H1 (cell line): ENCODE measurements at regions not wholly inside any gene's neighbourhood (a gene's known extent, or its start where the extent isn't known, plus 50 kb on each side); places are given as distances from the start of the nearest gene placed in this dataset.

Experiments
- CTCF ChIA-PET: fragments of 300-600 bp; sonication (Branson Sonifier 250); formaldehyde crosslinking; loops from one replicate; lab custom pipeline; 2021; ENCODE audit not compliant: partially characterized antibody; lab: Charles Lee
- POLR2A ChIA-PET: fragments of 300-600 bp; sonication (Branson Sonifier 250); formaldehyde crosslinking; loops from one replicate; lab custom pipeline; 2021; ENCODE audit warnings: inconsistent platforms; ENCODE audit not compliant: partially characterized antibody; lab: Charles Lee
- DNase-seq, 2 experiments: peaks; one replicate each; pipeline versions ENCODE4 v3.0.0 to v3.0.0-alpha.2; 2010 to 2022; ENCODE audit warnings: low spot score in 2 of 2, low read depth in 1 of 2, mixed read lengths in 1 of 2
- FAIRE-seq: peaks from 2 replicates; lab custom pipeline; 2011; peaks lifted over from hg19 to GRCh38; lab: Jason Lieb, UNC
- H2AFZ ChIP-seq: 2 replicates; pipeline ENCODE4 v1.8.1; 2012; ENCODE audit warnings: low read length, inconsistent platforms
- H2AK5ac ChIP-seq: 2 replicates; pipeline ENCODE4 v1.6.1; 2013; ENCODE audit warnings: low read depth, low read length
- H2BK120ac ChIP-seq: replicated peaks from 2 replicates; pipeline ENCODE3; 2013; ENCODE audit warnings: low read depth, low read length, inconsistent platforms
- H2BK12ac ChIP-seq: 2 replicates; pipeline ENCODE4 v1.6.1; 2013; ENCODE audit warnings: low read depth, low read length
- H2BK15ac ChIP-seq: 2 replicates; pipeline ENCODE4 v1.6.1; 2013; ENCODE audit warnings: low read length
- H2BK20ac ChIP-seq: 2 replicates; pipeline ENCODE4 v1.6.1; 2013; ENCODE audit warnings: low read length
- H2BK5ac ChIP-seq: 2 replicates; pipeline ENCODE4 v1.6.1; 2013; ENCODE audit warnings: low read depth, low read length
- H3K14ac ChIP-seq: 2 replicates; pipeline ENCODE4 v1.6.1; 2013; ENCODE audit warnings: inconsistent platforms; ENCODE audit not compliant: insufficient read length
- H3K18ac ChIP-seq: 2 replicates; pipeline ENCODE4 v1.6.1; 2013; ENCODE audit warnings: low read length; ENCODE audit errors: extremely low read depth
- H3K23ac ChIP-seq: 2 replicates; pipeline ENCODE4 v1.6.1; 2013; ENCODE audit warnings: inconsistent platforms; ENCODE audit not compliant: insufficient read length
- H3K23me2 ChIP-seq: 2 replicates; pipeline ENCODE4 v1.6.1; 2013; ENCODE audit warnings: low read depth, low read length
- H3K27ac ChIP-seq: 2 replicates; pipeline ENCODE4 v1.6.1; 2011; ENCODE audit warnings: low read depth, low read length, inconsistent platforms
- H3K27me3 ChIP-seq, 4 experiments: replicated peaks in 1 of 4; 1 replicate in 1 of 4; 2 replicates in 3 of 4; pipeline versions ENCODE4 v1.6.1 to v1.8.1; 2011 to 2013; ENCODE audit warnings: low read length in 3 of 4, mild to moderate bottlenecking in 3 of 4, inconsistent platforms in 2 of 4, mixed read lengths in 2 of 4, moderate library complexity in 1 of 4; ENCODE audit not compliant: control insufficient read depth in 3 of 4, insufficient read depth in 3 of 4; ENCODE audit errors: extremely low read depth in 1 of 4
- H3K36me3 ChIP-seq, 4 experiments: 2 replicates each; pipeline versions ENCODE4 v1.6.1 to v1.8.1; 2011 to 2013; ENCODE audit warnings: mild to moderate bottlenecking in 4 of 4, low read length in 3 of 4, moderate library complexity in 2 of 4, control low read depth in 1 of 4, inconsistent platforms in 1 of 4; ENCODE audit not compliant: insufficient read depth in 4 of 4, control insufficient read depth in 2 of 4
- H3K4ac ChIP-seq: replicated peaks from 2 replicates; pipeline ENCODE3; 2013; ENCODE audit warnings: low read length, low read depth, mixed read lengths, inconsistent platforms; ENCODE audit not compliant: insufficient read length
- H3K4me1 ChIP-seq, 4 experiments: replicated peaks in 1 of 4; 1 replicate in 1 of 4; 2 replicates in 3 of 4; pipeline versions ENCODE4 v1.6.1 to v1.8.1; 2011 to 2013; ENCODE audit warnings: low read length in 3 of 4, inconsistent platforms in 2 of 4, mixed read lengths in 1 of 4; ENCODE audit not compliant: insufficient read depth in 4 of 4, control insufficient read depth in 3 of 4
- H3K4me2 ChIP-seq, 2 experiments: 2 replicates each; pipeline versions ENCODE4 v1.6.1 to v1.8.1; 2011 to 2013; ENCODE audit warnings: low read depth in 2 of 2, low read length in 2 of 2, control low read depth in 1 of 2, inconsistent platforms in 1 of 2, mild to moderate bottlenecking in 1 of 2; ENCODE audit not compliant: insufficient read depth in 1 of 2
- H3K4me3 ChIP-seq, 4 experiments: fragments of 200-600, 300-600 bp in 1 of 4; sonication (generic), shearing (Covaris generic), sonication (Bioruptor Twin) in 1 of 4; 2 replicates each; pipeline versions ENCODE4 v1.5.1 to v1.8.1; 2011 to 2016; ENCODE audit warnings: low read length in 4 of 4, low read depth in 3 of 4, control low read depth in 2 of 4, inconsistent platforms in 2 of 4, mild to moderate bottlenecking in 2 of 4, mixed read lengths in 1 of 4, moderate library complexity in 1 of 4; ENCODE audit not compliant: insufficient read depth in 2 of 4; ENCODE audit errors: extremely low read depth in 1 of 4
- H3K56ac ChIP-seq: replicated peaks from 2 replicates; pipeline ENCODE3; 2013; ENCODE audit warnings: low read depth, mild to moderate bottlenecking, mixed read lengths, low read length, inconsistent platforms; ENCODE audit not compliant: insufficient read length
- H3K79me1 ChIP-seq: 2 replicates; pipeline ENCODE4 v1.6.1; 2013; ENCODE audit warnings: low read depth, low read length, control low read depth
- H3K79me2 ChIP-seq, 2 experiments: 2 replicates each; pipeline versions ENCODE4 v1.6.1 to v1.8.1; 2012 to 2013; ENCODE audit warnings: low read length in 2 of 2, mild to moderate bottlenecking in 2 of 2, inconsistent platforms in 1 of 2; ENCODE audit not compliant: insufficient read depth in 2 of 2, control insufficient read depth in 1 of 2
- H3K9ac ChIP-seq, 4 experiments: replicated peaks in 1 of 4; 1 replicate in 1 of 4; 2 replicates in 3 of 4; pipeline versions ENCODE4 v1.6.1 to v1.8.1; 2011 to 2013; ENCODE audit warnings: low read depth in 3 of 4, low read length in 3 of 4, control low read depth in 2 of 4, mild to moderate bottlenecking in 2 of 4, moderate library complexity in 2 of 4, inconsistent platforms in 1 of 4; ENCODE audit errors: extremely low read depth in 1 of 4
- H3K9me3 ChIP-seq, 2 experiments: 2 replicates each; pipeline versions ENCODE4 v1.6.1 to v1.8.1; 2012 to 2013; ENCODE audit warnings: mild to moderate bottlenecking in 2 of 2, moderate library complexity in 2 of 2, control low read depth in 1 of 2, inconsistent platforms in 1 of 2, low read depth in 1 of 2, low read length in 1 of 2, mixed read lengths in 1 of 2; ENCODE audit not compliant: insufficient read depth in 2 of 2
- H4K20me1 ChIP-seq, 2 experiments: replicated peaks in 1 of 2; 2 replicates each; pipeline versions ENCODE3 to v1.8.1; 2011 to 2013; ENCODE audit warnings: inconsistent platforms in 2 of 2, low read length in 2 of 2, mild to moderate bottlenecking in 1 of 2; ENCODE audit not compliant: insufficient read depth in 2 of 2, control insufficient read depth in 1 of 2
- H4K5ac ChIP-seq: 2 replicates; pipeline ENCODE4 v1.6.1; 2013; ENCODE audit warnings: low read length, low read depth, mixed read lengths, inconsistent platforms; ENCODE audit not compliant: insufficient read length
- H4K8ac ChIP-seq: 2 replicates; pipeline ENCODE4 v1.8.0; 2013; ENCODE audit warnings: mild to moderate bottlenecking, moderate library complexity, low read length, inconsistent platforms; ENCODE audit not compliant: insufficient read depth; ENCODE audit errors: extremely low read depth
- H4K91ac ChIP-seq: replicated peaks from 2 replicates; pipeline ENCODE3; 2013; ENCODE audit warnings: low read length, mixed read lengths, inconsistent platforms; ENCODE audit not compliant: insufficient read length
- ATF2 ChIP-seq: IDR thresholded peaks from 2 replicates; pipeline ENCODE4 v1.6.1; 2012; ENCODE audit warnings: low read length, inconsistent platforms
- CBX5 ChIP-seq: fragments of 300-800, 300-1000 bp; sonication (generic); IDR thresholded peaks from 2 replicates; pipeline ENCODE4 v1.7.1; 2016; ENCODE audit warnings: antibody characterized with exemption, low read length, low read depth
- CHD1 ChIP-seq: IDR thresholded peaks from 2 replicates; pipeline ENCODE4 v1.6.1; 2012; ENCODE audit warnings: low read depth, low read length, improper control_type of control experiment
- CTBP2 ChIP-seq: IDR thresholded peaks from 2 replicates; pipeline ENCODE4 v1.7.0; 2011; ENCODE audit warnings: borderline replicate concordance, mild to moderate bottlenecking, moderate library complexity, mixed read lengths, low read length; ENCODE audit not compliant: insufficient read depth, insufficient read length
- E2F6 ChIP-seq: IDR thresholded peaks from 2 replicates; pipeline ENCODE4 v1.6.1; 2012; ENCODE audit warnings: inconsistent platforms
- EGR1 ChIP-seq: IDR thresholded peaks from 2 replicates; pipeline ENCODE4 v1.6.1; 2011; ENCODE audit warnings: low read depth, low read length, borderline replicate concordance
- JUND ChIP-seq: IDR thresholded peaks from 2 replicates; pipeline ENCODE4 v1.6.1; 2011; ENCODE audit warnings: mild to moderate bottlenecking, improper control_type of control experiment, low read length
- POLR2AphosphoS5 ChIP-seq: IDR thresholded peaks from 2 replicates; pipeline ENCODE4 v1.6.1; 2011; ENCODE audit warnings: low read depth, low read length
- POU5F1 ChIP-seq: IDR thresholded peaks from 2 replicates; pipeline ENCODE4 v1.6.1; 2011; ENCODE audit warnings: low read depth, mild to moderate bottlenecking, low read length, moderate library complexity
- RBBP5 ChIP-seq: IDR thresholded peaks from 2 replicates; pipeline ENCODE4 v1.7.1; 2012; ENCODE audit warnings: low read depth, mild to moderate bottlenecking, inconsistent platforms, low read length, moderate library complexity, borderline replicate concordance
- RXRA ChIP-seq: IDR thresholded peaks from 2 replicates; pipeline ENCODE4 v1.6.1; 2011; ENCODE audit warnings: low read depth, mild to moderate bottlenecking, low read length, moderate library complexity; ENCODE audit not compliant: insufficient read depth
- TAF7 ChIP-seq: optimal IDR thresholded peaks from 2 replicates; pipeline ENCODE3; 2011; ENCODE audit warnings: low read depth, mild to moderate bottlenecking, inconsistent platforms, low read length, moderate library complexity, borderline replicate concordance
- TCF12 ChIP-seq: IDR thresholded peaks from 2 replicates; pipeline ENCODE4 v1.6.1; 2011; ENCODE audit warnings: low read depth, mild to moderate bottlenecking, low read length
- WGBS, 2 experiments: shearing (Covaris generic) in 1 of 2; methylation state at CpG; one replicate each; pipeline versions ENCODE4 v1.1.6 to v1.1.7; 2013 to 2015; ENCODE audit warnings: low lambda C conversion rate in 2 of 2, mixed read lengths in 2 of 2, inconsistent platforms in 1 of 2, low coverage in 1 of 2, missing lambda C conversion rate in 1 of 2; ENCODE audit not compliant: insufficient replicate concordance in 2 of 2, insufficient coverage in 1 of 2, insufficient read length in 1 of 2; ENCODE audit errors: extremely low coverage in 1 of 2, missing lambda C conversion rate in 1 of 2; 5-methylcytosine and 5-hydroxymethylcytosine counted together

DNA sequence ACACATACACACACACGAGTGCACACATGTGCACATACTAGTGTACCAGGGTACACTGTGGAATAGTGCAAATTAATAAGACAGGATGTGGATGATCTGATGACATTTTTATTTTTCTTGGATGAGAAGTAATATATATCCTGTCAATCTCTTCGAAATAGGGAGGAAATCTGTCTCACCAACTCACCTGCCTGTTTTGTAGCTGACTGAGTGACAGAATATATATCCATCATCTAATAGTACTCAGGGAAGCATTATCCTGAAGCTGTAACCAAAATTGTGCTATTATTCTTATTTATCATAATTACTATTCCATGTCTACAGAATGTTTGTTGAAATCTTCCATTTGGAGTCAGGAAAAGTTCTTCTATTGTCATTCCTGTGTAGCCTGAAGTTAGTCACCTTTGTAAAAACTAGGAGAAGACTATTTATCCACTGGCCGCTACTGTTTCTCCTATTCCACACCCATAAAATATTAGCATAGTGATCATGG lies 888.0 kb downstream of the TRAM1L1 start:
- H3K36me3 ChIP-seq, result no peaks in the 10 kb centered on the region
- no peak overlapping the region for H4K91ac ChIP-seq
- no peak overlapping the region for H3K23ac ChIP-seq
- H3K27me3 ChIP-seq, result no peaks in the 10 kb centered on the region
- H2AFZ ChIP-seq, result no peak overlapping the region
- H3K4me2 ChIP-seq, result no peak overlapping the region
- H2BK20ac ChIP-seq, result no peak overlapping the region
- no peak overlapping the region for H3K27ac ChIP-seq
- POLR2A ChIA-PET, result no interaction called here
- H3K9me3 ChIP-seq, result no peaks in the 10 kb centered on the region
- no peak overlapping the region for H2BK5ac ChIP-seq
- DNase-seq, result no peak
- H3K79me2 ChIP-seq, result no peaks in the 10 kb centered on the region
- H3K4me1 ChIP-seq, result no peaks in the 10 kb centered on the region
- no peak overlapping the region for H2AK5ac ChIP-seq
- no peak overlapping the region for H2BK120ac ChIP-seq
- H4K5ac ChIP-seq, result no peak overlapping the region
- H3K4ac ChIP-seq, result no peak overlapping the region
- FAIRE-seq, result no peak
- no peak overlapping the region for H3K4me3 ChIP-seq
- H3K23me2 ChIP-seq, result no peaks in the 10 kb centered on the region
- no peak overlapping the region for H2BK12ac ChIP-seq
- no peak overlapping the region for H2BK15ac ChIP-seq
- H4K8ac ChIP-seq, result no peak overlapping the region
- no peak overlapping the region for H3K9ac ChIP-seq
- no peak overlapping the region for H3K18ac ChIP-seq
- H4K20me1 ChIP-seq, result no peaks in the 10 kb centered on the region
- CTCF ChIA-PET, result no interaction called here
- no peaks in the 10 kb centered on the region for H3K79me1 ChIP-seq
- H3K56ac ChIP-seq, result no peak overlapping the region
- H3K14ac ChIP-seq, result no peak overlapping the region
- 92% methylated on average over 3 of the region's 3 CpGs; no CpG with 5 or more reads in 1 of the 2 experiments for WGBS, 2 experiments
- no peak for TF ChIP-seq CBX5
- TF ChIP-seq RXRA, result no peak
- TF ChIP-seq RBBP5, result no peak
- TF ChIP-seq ATF2, result no peak
- TF ChIP-seq EGR1, result no peak
- no peak for TF ChIP-seq CHD1
- TF ChIP-seq JUND, result no peak
- TF ChIP-seq POU5F1, result no peak
- no peak for TF ChIP-seq TAF7
- TF ChIP-seq POLR2AphosphoS5, result no peak
- TF ChIP-seq TCF12, result no peak
- TF ChIP-seq E2F6, result no peak
- no peak for TF ChIP-seq CTBP2
